Fibroblast of lung (primary cell): ENCODE measurements at regions not wholly inside any gene's neighbourhood (a gene's known extent, or its start where the extent isn't known, plus 50 kb on each side); places are given as distances from the start of the nearest gene placed in this dataset.

Source experiments
- DNase-seq, 2 donors: peaks; one replicate each; pipeline versions ENCODE4 v3.0.0 to v3.0.0-alpha.2; 2010; ENCODE audit warnings: low read depth in 2 of 2
- H2AFZ ChIP-seq: 2 replicates; pipeline ENCODE4 v1.5.1; 2012; ENCODE audit warnings: low read length, control low read depth, inconsistent platforms
- H3K27ac ChIP-seq: 2 replicates; pipeline ENCODE4 v1.5.1; 2011; ENCODE audit warnings: low read length, control low read depth; ENCODE audit not compliant: insufficient read depth
- H3K27me3 ChIP-seq: 2 replicates; pipeline ENCODE4 v1.5.1; 2011; ENCODE audit warnings: mild to moderate bottlenecking, low read length; ENCODE audit not compliant: control insufficient read depth, insufficient read depth
- H3K36me3 ChIP-seq: 2 replicates; pipeline ENCODE4 v1.5.1; 2011; ENCODE audit warnings: low read length; ENCODE audit not compliant: control insufficient read depth, insufficient read depth
- H3K4me1 ChIP-seq: 2 replicates; pipeline ENCODE4 v1.5.1; 2011; ENCODE audit warnings: low read length; ENCODE audit not compliant: control insufficient read depth, insufficient read depth; ENCODE audit errors: extremely low read depth
- H3K4me2 ChIP-seq: 2 replicates; pipeline ENCODE4 v1.5.1; 2011; ENCODE audit warnings: low read length, control low read depth; ENCODE audit not compliant: insufficient read depth; ENCODE audit errors: extremely low read depth
- H3K4me3 ChIP-seq, 4 experiments: fragments of 200-600 bp in 1 of 4; sonication (generic) in 1 of 4; replicated peaks in 1 of 4; 2 replicates each; pipeline ENCODE4 v1.5.1; 2011 to 2016; ENCODE audit warnings: low read length in 4 of 4, low read depth in 3 of 4, mild to moderate bottlenecking in 3 of 4, control low read depth in 2 of 4, inconsistent platforms in 1 of 4, mixed read lengths in 1 of 4; ENCODE audit not compliant: insufficient read depth in 1 of 4; ENCODE audit errors: control extremely low read depth in 1 of 4
- H3K79me2 ChIP-seq: 2 replicates; pipeline ENCODE4 v1.5.1; 2012; ENCODE audit warnings: mild to moderate bottlenecking, low read length, inconsistent platforms; ENCODE audit not compliant: control insufficient read depth, insufficient read depth
- H3K9ac ChIP-seq: 2 replicates; pipeline ENCODE4 v1.5.1; 2011; ENCODE audit warnings: mild to moderate bottlenecking, low read length, control low read depth; ENCODE audit not compliant: insufficient read depth
- H3K9me3 ChIP-seq: 2 replicates; pipeline ENCODE4 v1.5.1; 2012; ENCODE audit warnings: low read depth, low read length; ENCODE audit not compliant: control insufficient read depth, insufficient read depth
- H4K20me1 ChIP-seq: 2 replicates; pipeline ENCODE4 v1.5.1; 2011; ENCODE audit warnings: low read length; ENCODE audit not compliant: control insufficient read depth, insufficient read depth; ENCODE audit errors: extremely low read depth
- CTCF ChIP-seq, 2 donors: IDR thresholded peaks in 1 of 2; conservative IDR thresholded peaks in 1 of 2; 1 replicate in 1 of 2; 2 replicates in 1 of 2; pipeline ENCODE4 v1.5.1; 2011 to 2012; ENCODE audit warnings: low read length in 2 of 2, control low read depth in 1 of 2, inconsistent platforms in 1 of 2, low read depth in 1 of 2, mild to moderate bottlenecking in 1 of 2
- EZH2 ChIP-seq: IDR thresholded peaks from 2 replicates; pipeline ENCODE4 v1.5.1; 2012; ENCODE audit warnings: low read length, control low read depth, mild to moderate bottlenecking; ENCODE audit errors: missing control alignments

GRCh38 chr17:51559778-51560177, 299.4 kb downstream of the UTP18 start:
- Histone ChIP-seq H3K4me2 (no peak overlapping the region), H4K20me1 (no peaks in the 10 kb centered on the region), H3K27me3 (no peaks in the 10 kb centered on the region), H3K27ac (no peak overlapping the region), H3K4me1 (no peaks in the 10 kb centered on the region), H3K9ac (no peak overlapping the region), H2AFZ (no peak overlapping the region), H3K36me3 (no peaks in the 10 kb centered on the region), H3K9me3 (no peaks in the 10 kb centered on the region), H3K4me3 (no peak overlapping the region), H3K79me2 (no peaks in the 10 kb centered on the region)
- DNase-seq, result no peak
- no peak for TF ChIP-seq CTCF (conservative IDR thresholded peaks at IDR 0.05 in 1 of 2, IDR thresholded peaks at IDR 0.05 in 1 of 2; ENCODE audit: low read depth in 1 of 2, low read length in 2 of 2)
- no peak for TF ChIP-seq EZH2

- TF ChIP-seq CTCF (conservative IDR thresholded peaks at IDR 0.05 in 1 of 2, IDR thresholded peaks at IDR 0.05 in 1 of 2; ENCODE audit: low read depth in 1 of 2, low read length in 2 of 2) (no peak), EZH2 (no peak)
- DNase-seq, result no peak
- no peak overlapping the region for H3K27ac ChIP-seq
These were observed 300.1 kb downstream of the UTP18 start for GRCh38 chr17:51560398-51560797.

GRCh38 chr17:51563961-51564360, 303.6 kb downstream of the UTP18 start:
- Histone ChIP-seq H3K4me2 (no peak overlapping the region), H3K9me3 (no peaks in the 10 kb centered on the region), H3K4me3 (no peak overlapping the region), H3K9ac (no peak overlapping the region), H3K79me2 (no peaks in the 10 kb centered on the region), H4K20me1 (no peaks in the 10 kb centered on the region), H3K4me1 (no peaks in the 10 kb centered on the region), H3K27ac (no peak overlapping the region), H3K36me3 (no peaks in the 10 kb centered on the region), H2AFZ (no peak overlapping the region), H3K27me3 (no peaks in the 10 kb centered on the region)
- no peak for DNase-seq
- no peak for TF ChIP-seq EZH2
- TF ChIP-seq CTCF (conservative IDR thresholded peaks at IDR 0.05 in 1 of 2, IDR thresholded peaks at IDR 0.05 in 1 of 2; ENCODE audit: low read depth in 1 of 2, low read length in 2 of 2), result no peak

More at GRCh38 chr17:51560398-51560797, 300.1 kb downstream of the UTP18 start:
- Histone ChIP-seq H3K9ac (no peak overlapping the region), H3K4me3 (no peak overlapping the region), H4K20me1 (no peaks in the 10 kb centered on the region), H2AFZ (no peak overlapping the region), H3K9me3 (no peaks in the 10 kb centered on the region), H3K4me1 (no peaks in the 10 kb centered on the region), H3K27me3 (no peaks in the 10 kb centered on the region), H3K4me2 (no peak overlapping the region), H3K36me3 (no peaks in the 10 kb centered on the region), H3K79me2 (no peaks in the 10 kb centered on the region)
